ENCODE measurements at regions not wholly inside any gene's neighbourhood (a gene's known extent, or its start where the extent isn't known, plus 50 kb on each side); places are given as distances from the start of the nearest gene placed in this dataset.
"Not testable (repeated sequence)": the region's sequence is repeated elsewhere in the genome, so short reads cannot be mapped to it uniquely, and the experiment has no call there.

DNA sequence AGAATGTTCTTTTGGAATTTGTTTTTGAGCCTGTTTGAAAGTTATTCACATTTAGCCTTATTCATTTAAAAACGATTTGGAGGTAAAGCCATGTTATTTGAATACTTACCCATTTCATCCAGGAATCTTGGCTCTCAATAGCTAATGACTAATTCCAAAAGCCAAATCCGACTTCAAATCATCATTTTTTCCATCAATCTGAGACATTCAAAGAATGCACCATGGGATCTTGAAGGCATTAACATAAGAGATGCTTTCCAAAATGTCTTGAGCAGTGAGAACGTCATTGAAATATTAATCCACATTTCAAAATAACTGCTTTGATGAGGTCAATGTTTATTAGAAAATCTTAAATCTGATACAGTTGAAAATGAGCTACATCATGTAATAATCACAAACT is 617.0 kb upstream of the RORB start:
- no peak for DNase-seq

DNA sequence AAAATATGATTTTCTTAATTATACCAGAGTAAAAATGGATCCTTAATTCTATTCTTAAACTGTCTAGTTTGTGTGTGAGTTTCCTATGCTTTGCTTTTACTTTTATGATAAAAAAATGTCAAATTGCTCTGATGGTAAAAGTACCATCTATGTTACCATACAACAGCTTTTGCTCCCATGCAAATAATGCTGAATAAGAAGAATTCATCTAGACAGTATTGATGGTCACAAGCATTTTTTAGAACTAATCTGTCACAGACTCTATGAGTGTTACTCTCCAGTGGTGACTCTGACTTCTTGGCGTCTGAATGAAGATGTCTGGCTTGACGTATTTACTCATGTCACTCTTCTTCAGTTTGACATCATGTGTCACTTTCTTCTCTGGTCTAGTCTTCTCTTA is 608.1 kb upstream of the RORB start:
- no peak for DNase-seq

DNA sequence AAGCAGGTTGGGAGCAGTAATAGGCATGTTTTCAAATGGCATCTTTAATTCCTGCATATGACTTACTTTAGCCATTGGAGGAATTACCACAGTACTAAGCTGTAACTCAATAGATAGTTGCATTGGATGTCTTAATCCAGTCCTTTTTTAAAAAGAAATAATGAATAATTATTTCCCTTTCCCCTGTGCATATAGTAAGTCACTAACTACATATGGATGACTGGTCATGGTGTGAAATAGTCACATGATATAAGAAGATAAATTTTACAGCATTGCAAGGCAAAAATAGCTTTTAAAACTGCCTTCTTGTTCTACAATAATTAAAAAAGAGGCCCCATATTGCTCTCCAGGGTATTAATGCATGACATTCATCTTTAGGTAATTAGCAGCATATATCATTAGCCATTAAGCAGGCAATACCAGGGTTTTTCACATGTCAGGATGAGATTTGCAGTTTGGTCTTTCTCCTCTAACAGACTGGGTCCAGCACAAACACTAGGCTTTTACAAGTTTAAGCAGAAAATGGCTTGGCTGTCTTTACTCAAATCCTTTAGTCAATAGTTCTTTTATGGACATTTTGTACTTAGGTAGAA is 606.4 kb upstream of the RORB start:
- no peak for DNase-seq

DNA sequence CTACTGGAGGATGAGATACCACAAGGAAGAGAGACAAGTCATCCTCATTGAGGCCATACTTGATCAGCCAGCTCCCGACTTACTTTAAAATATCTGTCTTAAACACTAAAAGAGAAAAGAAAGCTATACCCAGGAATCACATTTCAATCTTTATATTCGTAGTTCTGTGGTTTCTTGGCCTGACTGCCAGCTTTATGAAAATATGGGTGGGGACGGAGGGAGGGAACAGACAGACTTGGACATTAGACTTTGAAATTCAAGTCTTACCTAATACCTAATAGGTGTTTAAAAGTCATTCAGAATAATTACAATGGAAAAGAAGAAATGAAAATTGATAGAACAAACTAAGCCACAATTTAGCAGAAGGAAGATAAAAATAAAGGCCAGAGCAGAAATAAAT is 604.8 kb upstream of the RORB start:
- no peak for DNase-seq

DNA sequence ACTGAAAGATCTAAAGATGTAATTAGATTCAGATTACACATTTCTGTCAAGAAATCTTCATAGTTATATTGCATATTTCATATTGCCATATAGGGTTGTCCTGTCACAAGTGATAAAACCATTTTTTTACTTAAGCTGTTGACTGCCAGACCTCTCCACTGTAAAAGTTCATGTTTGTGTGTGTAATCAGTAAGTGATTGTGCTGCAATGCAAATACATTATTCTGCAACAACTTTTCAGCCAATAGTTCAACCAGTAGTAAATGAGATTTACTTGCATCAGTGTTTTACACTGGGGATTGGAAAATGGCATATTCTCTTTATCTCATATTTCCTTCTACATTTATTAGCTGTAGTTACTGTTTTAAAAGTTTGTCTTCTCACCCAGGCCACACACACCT is 603.9 kb upstream of the RORB start:
- no peak for DNase-seq

DNA sequence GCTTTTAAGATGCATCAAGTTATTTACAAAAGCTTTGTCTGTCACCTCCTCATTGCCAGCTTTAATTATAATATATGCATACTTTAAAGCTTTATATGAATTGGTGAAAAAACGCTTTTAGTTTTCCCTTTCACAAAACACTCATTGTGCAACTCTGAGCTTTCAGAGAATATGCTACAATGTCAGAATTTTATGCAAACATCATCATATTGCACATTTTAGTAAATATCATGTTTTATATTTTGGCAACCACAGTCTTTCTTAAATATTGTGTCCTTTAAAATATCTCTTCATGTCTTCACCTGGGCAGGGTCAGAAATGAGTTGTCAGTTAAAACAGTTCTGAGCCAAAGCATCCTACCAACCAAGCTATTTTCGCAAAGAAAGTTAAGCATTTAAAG is 601.1 kb upstream of the RORB start:
- no peak for DNase-seq

DNA sequence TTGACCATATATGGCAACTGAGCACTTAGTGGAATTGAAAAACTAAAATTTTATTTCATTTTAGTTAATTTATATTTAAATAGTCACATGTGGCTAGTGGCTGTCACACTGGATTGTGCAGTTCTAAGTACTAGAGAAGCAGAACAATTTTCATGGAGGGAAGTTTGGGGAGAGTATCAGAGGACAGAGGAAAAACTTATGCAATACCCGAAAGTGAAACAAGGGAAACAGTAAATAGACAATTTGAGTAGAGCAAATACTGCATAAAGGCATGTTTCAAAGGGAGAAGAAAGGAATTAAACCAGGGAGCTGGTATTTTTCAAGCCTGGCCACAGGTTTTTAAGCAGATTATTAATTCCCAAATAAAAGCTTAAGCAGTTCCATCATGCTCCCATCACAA is 590.5 kb upstream of the RORB start:
- no peak for DNase-seq

DNA sequence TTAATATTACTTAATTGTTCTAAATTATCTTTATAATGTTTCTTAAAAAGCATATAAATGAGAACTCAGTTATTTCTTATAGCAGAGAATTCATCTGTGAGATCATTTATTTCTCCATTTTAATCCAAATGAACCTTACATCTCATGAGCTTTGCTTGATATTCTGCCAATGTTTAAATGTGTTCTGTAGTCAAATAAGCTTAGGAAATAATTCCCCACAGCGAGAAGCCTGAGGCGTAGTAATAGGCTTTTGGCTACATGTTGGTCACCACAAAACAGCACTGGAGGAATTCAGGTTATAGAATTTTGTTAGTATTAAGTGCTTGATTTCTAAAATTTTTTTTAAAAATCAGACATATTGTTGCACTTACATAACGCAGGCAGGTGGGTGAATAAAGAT is 585.3 kb upstream of the RORB start:
- no peak for DNase-seq

DNA sequence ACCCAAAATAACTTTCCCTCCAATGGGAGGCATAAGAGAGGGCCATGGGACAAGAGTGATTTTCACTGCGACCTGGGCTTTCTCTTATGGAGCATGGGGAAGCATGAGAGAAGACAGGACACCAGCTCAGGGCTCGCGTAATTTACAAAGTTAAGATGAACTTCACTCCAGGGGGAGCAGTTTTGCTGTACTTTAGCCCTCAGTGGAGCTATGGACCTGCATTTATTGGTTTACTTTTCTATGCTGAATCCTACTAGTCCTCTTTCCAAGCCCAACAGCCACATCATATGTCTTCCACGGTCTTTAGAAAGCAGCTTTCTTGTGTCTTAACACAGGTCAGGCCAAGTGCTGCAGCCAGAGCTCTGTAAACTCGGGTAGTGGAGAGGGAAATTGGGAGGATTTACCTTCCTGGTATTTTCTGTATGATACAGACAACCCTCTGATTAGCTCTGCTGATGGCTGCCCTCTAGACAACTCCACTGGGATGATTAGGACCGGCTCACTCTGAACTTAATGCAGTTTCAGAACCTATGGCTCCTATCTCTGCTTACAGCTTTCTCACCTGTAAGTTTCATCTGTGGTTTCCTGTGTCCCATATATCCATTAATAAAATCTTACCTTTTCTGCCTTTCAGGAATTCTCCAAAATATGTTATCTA is 581.0 kb upstream of the RORB start:
- no peak for DNase-seq

DNA sequence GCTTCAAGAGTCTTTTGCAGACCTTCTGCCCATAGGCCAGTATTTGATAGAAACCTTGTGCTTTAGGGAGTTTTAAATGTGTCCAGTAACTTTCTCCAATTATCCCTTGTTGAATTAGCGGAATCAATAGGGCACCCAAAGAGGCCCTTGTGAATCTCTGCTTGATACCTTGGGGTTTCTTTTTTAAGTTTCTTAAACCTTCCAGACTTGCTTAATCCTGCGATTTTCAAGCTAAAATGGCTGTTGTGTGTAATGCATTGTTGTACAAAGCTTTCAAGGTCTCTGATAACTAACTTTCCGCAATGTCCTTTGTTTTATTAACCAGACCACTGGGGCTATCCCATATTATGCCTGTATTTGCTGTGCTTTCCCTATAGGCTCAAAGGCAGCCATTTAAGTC is 577.4 kb upstream of the RORB start:
- DNase-seq, result no peak

DNA sequence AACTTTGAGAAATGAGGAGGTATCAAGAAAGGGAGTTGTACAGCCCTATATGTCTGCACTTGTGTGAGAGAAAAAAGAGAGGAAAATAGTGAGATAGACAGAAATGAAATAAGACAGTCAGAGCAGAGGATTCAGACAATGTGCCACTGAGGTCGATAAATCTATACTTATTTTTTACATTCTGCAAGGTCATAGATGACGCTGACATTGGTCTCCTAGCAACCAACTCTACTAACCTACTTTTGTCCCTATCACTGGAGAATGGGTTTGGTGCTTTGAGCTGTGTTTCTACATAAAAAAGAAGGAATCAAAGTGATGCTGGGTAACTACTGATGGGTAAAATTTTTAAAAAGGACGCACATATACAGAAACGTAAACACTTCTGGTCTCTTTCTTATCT is 573.3 kb upstream of the RORB start:
- no peak for DNase-seq

DNA sequence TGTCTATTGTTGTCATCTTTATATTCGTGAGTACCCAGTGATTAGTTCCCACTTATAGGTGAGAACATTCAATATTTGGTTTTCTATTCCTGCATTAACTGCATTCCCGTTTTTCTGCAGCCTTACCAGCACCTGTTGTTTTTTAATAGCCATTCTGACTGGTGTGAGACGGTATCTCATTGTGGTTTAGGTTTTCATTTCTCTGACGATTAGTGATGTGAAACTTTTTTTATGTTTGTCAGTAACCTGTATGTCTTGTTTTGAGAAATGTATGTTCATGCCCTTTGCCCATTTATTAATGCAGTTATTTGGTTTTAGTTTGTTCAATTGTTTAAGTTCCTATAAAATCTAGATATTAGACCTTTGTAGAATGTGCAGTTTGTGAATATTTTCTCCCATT is 546.0 kb upstream of the RORB start:
- no peak for DNase-seq

DNA sequence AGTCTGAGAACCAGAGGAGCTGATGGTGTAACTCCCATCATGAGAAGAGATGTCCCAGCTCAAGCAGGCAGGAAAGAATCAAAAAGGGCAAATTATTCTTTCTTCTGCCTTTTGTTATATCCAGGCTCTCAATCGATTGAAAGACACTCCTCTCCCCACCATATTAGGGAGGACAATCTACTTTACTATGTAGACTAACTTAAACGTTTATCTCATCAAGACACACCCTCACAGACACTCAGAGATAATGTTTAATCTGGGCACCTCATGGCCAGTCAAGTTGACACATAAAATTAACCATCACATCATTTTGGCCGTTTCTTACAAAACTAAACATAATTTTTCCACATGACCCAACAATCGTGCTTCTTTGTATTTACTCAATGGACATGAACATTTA is 534.3 kb upstream of the RORB start:
- DNase-seq, result no peak

DNA sequence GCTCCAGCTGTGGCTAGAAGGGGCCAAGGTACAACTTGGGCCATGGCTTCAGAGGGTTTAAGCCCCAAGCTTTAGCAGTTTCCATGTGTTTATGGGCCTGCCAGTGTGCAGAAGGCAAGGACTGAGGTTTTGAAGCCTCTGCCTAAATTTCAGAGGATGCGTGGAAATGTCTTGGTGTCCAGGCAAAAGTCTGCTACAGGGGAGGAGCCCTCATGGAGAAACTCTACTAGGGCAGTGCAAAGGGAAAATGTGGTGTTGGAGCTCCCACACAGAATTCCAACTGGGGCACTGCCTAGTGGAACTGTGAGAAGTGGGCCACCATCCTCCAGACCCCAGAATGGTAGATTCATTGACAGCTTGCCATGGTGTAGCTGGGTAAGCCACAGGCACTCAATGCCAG is 527.2 kb upstream of the RORB start:
- no peak for DNase-seq

DNA sequence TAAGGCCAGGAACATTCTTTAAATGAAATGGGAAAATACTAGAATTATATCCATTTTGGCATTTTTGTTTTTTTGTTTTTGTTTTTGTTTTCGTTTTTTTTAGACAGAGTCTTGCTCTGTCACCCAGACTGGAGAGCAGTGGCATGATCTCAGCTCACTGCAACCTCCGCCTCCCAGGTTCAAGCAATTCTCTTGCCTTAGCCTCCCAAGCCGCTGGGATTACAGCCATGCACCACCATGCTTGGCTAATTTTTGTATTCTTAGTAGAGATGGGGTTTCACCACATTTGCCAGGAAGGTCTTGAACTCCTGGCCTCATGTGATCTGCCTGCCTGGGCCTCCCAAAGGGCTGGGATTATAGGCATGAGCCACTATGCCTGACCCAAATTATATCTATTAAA is 520.7 kb upstream of the RORB start:
- DNase-seq, result not testable (repeated sequence)

DNA sequence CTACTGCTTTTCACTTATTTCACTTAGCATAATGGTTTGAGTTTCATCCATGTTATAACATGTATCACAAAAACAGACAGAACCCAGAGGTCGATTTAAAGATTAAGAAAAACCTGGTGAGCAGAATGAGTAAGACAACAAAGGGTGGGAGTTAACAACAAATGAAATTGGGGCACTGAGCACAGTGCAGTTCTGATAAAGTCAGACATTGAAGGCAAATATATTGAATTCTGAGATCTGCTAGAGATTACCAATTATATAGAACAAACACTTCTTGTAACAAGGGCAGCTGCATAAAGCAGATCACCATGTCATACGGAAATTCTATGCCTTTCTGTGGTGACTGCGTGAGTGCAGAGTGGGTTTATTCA is 517.3 kb upstream of the RORB start:
- DNase-seq, result no peak

DNA sequence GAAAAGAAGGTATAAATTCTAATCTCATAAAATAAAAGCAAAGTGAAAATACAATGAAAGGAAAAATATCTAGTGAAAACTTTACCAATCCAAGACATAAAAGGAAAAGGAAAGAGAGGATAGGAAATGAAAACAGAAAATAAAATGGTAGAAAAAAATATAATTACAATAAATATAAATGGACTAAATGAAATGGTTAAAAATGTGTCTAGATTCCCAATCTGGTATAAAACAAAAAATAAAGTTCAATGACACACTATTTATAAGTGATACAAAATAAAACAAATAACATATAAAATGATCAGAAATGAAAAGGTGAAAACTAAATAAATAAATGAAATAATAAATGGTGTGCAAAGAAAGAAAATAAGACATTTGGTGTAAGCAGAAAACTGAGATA is 516.4 kb upstream of the RORB start:
- DNase-seq, result no peak

DNA sequence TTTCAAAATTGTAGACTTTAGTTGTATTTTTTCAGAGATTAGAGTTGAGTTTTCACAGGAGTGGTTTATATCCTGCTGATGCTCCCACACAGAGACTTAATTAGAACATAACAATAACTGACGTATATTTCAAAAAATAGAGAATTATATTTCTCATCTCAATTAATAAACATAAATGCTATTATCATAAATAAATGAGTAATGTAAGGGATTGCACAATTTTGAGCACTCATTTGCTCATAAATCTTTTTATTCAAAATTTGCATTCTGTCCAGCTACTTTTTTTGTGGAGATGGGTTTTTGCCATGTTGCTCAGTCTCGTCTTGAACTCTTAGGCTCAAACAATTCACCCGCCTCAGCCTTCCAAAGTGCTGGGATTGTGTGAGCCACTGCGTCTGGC is 515.7 kb upstream of the RORB start:
- DNase-seq, result no peak

DNA sequence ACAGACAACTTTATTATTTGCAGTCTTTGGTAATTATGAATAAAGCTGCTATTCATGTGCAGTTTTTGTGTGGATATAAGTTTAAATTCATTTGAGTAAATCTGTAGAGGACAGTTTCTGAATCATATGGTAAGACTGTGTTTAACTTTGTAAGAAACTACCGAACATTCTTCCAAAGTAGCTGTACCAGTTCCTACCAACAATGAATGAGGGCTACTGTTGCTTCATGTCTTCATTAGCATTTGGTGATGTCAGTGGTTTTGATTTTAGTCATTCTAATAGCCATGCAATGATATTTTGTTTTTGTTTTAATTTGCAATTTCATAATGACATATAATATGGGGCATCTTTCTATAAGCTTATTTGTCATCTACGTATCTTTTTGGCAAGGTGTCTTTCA is 501.3 kb upstream of the RORB start:
- DNase-seq, result no peak

DNA sequence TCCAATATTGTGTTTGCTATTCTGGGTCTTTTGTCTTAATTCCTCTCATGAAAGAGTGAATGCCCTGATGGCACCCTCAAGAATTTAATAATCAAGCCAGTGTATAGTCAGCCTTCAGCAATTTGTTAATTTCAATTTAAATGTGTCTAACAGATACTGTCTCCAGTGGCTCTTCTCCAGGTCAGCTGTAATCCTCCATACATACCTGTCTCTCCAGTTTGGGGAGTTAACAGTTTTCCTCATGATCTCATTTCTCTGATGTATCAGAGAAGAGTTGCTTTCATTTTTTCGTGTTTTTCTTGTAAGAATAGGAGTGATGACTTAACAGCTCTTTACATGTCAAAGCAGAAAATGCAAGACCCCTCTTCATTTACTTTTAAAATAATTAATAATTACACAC is 500.3 kb upstream of the RORB start:
- no peak for DNase-seq

DNA sequence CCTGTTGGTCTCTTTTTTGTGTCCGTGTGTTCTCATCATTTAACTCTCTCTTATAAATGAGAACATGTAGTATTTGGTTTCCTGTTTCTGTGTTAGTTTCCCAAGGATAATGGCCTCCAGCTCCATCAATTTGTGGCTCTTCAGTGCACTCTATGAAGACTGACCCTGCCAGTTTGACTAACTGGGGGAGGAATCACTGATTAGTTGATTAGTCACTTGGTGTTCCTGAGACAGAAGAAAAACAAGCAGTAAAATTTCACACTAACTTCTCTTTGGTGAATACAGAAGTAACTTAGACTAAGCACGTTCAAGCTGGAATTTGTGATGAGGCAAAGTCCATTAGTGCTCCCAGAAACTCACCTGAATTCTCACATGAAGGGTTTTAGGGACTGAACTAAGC is 495.8 kb upstream of the RORB start:
- DNase-seq, result no peak

DNA sequence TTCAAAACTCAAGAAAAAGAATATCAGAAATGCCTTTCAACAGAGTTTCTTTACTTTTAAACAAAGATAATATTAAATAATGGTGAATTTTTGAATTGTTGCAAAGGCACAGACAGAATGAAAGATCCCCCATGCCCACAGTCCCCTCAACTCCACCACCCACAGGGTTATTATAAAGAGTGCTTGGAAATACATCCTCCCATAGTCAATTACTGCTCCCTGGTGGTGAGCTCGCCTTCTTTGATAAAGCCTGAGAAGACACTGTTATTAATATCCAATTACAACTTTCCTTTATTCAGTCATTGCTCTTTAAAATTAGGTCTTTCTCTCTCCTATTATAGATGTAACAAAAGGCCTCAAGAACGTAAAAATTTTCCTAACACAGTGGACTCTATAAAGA is 490.2 kb upstream of the RORB start:
- DNase-seq, result no peak

DNA sequence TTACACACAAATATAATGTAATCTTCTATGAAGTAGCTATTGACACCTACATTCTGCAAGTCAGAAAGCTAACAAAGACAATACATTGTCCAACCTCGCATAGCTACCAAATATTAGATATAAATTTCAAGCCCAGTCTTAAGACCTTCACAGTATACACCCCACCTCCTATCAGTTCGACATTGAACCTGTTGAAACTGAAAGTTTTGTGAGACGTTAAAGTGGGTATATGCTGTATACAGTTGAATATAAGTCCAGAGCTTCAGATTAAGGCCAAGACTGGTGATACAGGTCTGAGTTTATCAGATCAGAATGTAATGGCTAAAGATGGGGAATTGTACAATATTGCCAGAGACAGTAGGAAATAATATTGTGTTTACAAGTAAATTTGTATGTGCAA is 489.3 kb upstream of the RORB start:
- DNase-seq, result no peak

DNA sequence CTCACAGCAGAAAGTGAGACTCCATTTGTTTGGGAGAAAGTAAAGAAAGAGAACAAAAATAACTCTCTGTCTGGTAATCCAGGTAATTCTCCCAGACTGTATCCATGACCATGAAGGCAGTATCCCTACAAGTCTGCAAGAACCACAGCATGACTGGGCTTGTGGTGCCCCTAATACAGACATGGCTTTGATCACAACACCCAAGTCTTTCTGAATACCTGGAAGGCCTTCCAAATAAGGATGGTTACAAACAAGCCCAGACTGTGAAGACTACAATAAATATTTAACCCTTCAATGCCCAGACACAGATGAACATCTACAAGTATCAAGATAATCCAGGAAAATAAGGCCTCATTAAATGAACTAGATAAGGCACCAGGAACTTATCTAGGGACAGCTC is 481.1 kb upstream of the RORB start:
- no peak for DNase-seq

DNA sequence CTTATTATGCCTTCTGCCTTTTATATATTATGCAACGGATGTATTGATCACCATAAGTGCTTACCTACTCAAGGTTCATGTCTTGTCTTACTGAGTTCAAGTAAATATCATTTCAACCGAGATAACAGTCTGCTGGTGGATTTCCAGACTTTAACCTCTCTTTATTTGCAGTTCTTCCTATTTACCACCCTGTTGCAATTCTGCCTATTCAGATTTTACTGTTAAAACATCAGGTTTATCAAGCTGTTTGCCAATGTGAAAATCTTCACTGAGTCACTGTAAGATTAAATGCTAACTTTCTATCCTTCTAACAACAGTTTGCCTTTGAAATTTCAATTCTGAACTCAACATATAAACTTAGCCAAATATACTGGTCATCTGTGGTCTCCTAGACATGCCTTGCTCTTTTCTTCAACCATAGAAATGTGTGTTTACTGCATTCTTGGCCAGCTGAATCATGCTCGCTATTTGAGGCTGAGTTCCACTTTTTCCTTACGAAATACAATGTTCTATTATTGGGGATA is 471.7 kb upstream of the RORB start:
- DNase-seq, result no peak
